Small intestine (tissue), 7 donors: ENCODE measurements at regions not wholly inside any gene's neighbourhood (a gene's known extent, or its start where the extent isn't known, plus 50 kb on each side); places are given as distances from the start of the nearest gene placed in this dataset.
"Not testable (repeated sequence)": the region's sequence is repeated elsewhere in the genome, so short reads cannot be mapped to it uniquely, and the experiment has no call there.

ENCODE experiments used
- DNase-seq, 2 donors: peaks; one replicate each; pipeline versions ENCODE4 v3.0.0 to v3.0.0-alpha.2; 2013
- FAIRE-seq: peaks from 2 replicates; lab custom pipeline; 2012; peaks lifted over from hg19 to GRCh38; lab: Jason Lieb, UNC
- H3K27ac ChIP-seq, 3 donors: one replicate each; pipeline ENCODE4 v1.5.1; 2013; ENCODE audit warnings: low read length in 2 of 3, mild to moderate bottlenecking in 2 of 3, control low read depth in 1 of 3, inconsistent platforms in 1 of 3, low read depth in 1 of 3, moderate library complexity in 1 of 3
- H3K27me3 ChIP-seq, 3 donors: one replicate each; pipeline ENCODE4 v1.6.1; 2013; ENCODE audit warnings: low read length in 3 of 3, inconsistent platforms in 1 of 3; ENCODE audit not compliant: control insufficient read depth in 3 of 3, insufficient read depth in 3 of 3
- H3K36me3 ChIP-seq, 3 donors: one replicate each; pipeline ENCODE4 v1.6.1; 2013; ENCODE audit warnings: low read length in 3 of 3, inconsistent platforms in 1 of 3, low read depth in 1 of 3, mild to moderate bottlenecking in 1 of 3, moderate library complexity in 1 of 3; ENCODE audit not compliant: control insufficient read depth in 3 of 3, insufficient read depth in 2 of 3
- H3K4me1 ChIP-seq, 3 donors: one replicate each; pipeline ENCODE4 v1.6.1; 2013; ENCODE audit warnings: low read length in 2 of 3, inconsistent platforms in 1 of 3, low read depth in 1 of 3, mild to moderate bottlenecking in 1 of 3, moderate library complexity in 1 of 3; ENCODE audit not compliant: control insufficient read depth in 3 of 3, insufficient read depth in 2 of 3
- H3K4me3 ChIP-seq, 3 donors: one replicate each; pipeline ENCODE4 v1.5.1; 2013; ENCODE audit warnings: low read length in 3 of 3, control low read depth in 1 of 3, inconsistent platforms in 1 of 3, low read depth in 1 of 3, mild to moderate bottlenecking in 1 of 3, moderate library complexity in 1 of 3
- H3K9me3 ChIP-seq, 2 donors: one replicate each; pipeline ENCODE4 v1.6.1; 2013; ENCODE audit warnings: low read depth in 1 of 2, low read length in 1 of 2; ENCODE audit not compliant: control insufficient read depth in 2 of 2, insufficient read depth in 1 of 2
- WGBS, 3 donors: extraction: QIAGEN DNeasy Blood & Tissue Kit; methylation state at CpG; one replicate each; pipeline ENCODE4 v1.1.7; 2013; 5-methylcytosine and 5-hydroxymethylcytosine counted together
- donor health status: healthy with polysubstance abuse.
- donor health status: control.
- donor health status: control.
- donor health status: Bipolar disorder and iron deficiency.
- donor health status: healthy.

DNA sequence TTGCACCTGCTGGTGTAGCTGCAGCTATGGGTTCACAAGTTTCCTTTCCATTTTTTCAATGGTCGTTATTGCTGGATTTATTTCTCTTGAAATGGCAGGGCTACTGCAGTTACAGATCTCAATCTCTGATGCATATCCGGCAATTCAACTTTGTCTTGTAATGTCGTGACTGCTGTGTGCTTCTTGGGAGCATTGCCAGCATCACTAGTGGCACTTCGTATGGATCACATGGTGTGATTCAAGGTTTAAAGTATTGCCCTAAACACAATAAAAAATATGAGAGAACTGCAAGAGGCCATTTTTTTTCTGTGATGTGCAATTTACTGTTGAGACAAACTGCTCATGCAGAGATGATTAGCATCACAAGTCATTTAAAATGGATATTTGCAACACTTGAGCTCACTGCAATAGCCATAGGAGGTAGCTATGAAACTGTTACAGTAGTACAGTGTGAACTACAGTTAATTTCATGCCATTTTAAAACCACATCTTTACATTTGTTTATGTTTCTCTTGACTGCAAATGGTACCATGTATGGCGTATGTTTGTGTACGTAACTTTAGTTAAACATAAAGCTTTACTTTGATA lies 217.4 kb upstream of the PDE3A start:
- Histone ChIP-seq H3K36me3 (no peaks in the 10 kb centered on the region), H3K4me1 (peaks cover 0 to 3% (median 3%) of the 10 kb centered on the region in 3 donors), H3K27me3 (no peaks in the 10 kb centered on the region), H3K27ac (no peak overlapping the region), H3K4me3 (no peak overlapping the region), H3K9me3 (no peaks in the 10 kb centered on the region)
- 43 to 64% (median 57%) methylated on average over 6 of the region's 6 CpGs for WGBS, 3 donors
- no peak for DNase-seq
- no peak for FAIRE-seq

DNA sequence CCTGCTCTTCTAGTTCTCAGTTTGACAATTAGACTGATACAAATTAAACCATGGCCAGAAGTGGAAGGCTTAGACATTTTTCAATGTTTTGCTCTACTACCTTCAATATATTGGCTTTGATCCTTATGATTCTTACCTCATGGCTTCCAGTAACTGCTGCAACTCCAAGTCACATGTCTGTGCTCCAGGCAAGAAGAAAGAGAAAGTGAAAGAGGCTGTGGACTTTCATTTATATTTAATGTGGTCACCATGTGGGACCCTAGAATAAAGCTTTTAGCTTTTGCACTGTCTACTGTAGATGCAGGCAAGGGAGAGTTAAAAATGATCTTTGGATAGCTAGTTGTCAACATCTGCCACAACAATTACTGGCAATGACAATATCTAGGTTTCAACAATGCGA lies 214.3 kb upstream of the PDE3A start:
- no peak overlapping the region for H3K4me3 ChIP-seq
- H3K27ac ChIP-seq = no peak overlapping the region
- no peak for FAIRE-seq
- peak; percentile 47 to 56 for DNase-seq
- H3K27me3 ChIP-seq = no peaks in the 10 kb centered on the region
- peaks cover 0 to 3% (median 3%) of the 10 kb centered on the region in 3 donors for H3K4me1 ChIP-seq
- H3K36me3 ChIP-seq = no peaks in the 10 kb centered on the region
- 82 to 94% (median 86%) methylated on average over 1 of the region's 1 CpG for WGBS, 3 donors
- no peaks in the 10 kb centered on the region for H3K9me3 ChIP-seq

DNA sequence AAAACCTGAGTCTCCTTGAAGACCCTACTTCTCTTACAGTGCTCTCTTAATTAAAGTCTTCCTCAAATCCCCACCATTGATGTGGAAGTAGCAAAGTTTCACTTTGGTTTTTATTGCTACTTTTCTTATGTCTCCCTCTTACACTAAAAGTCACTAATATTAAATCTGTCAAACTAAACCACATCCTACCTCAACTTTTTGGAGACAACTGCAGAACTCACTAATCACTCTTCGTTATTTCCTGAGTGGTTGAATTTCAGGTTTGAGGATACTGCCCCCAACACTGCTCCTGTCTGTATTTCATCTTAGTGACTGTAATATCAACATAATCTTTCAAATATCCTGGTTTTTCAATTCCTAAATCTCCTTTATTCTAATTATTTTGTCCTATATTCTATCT lies 213.0 kb upstream of the PDE3A start:
- DNase-seq (no peak), FAIRE-seq (no peak)
- Histone ChIP-seq H3K9me3 (no peaks in the 10 kb centered on the region), H3K36me3 (no peaks in the 10 kb centered on the region), H3K27ac (no peak overlapping the region), H3K4me3 (no peak overlapping the region), H3K27me3 (no peaks in the 10 kb centered on the region), H3K4me1 (peaks cover 0 to 3% (median 3%) of the 10 kb centered on the region in 3 donors)
- WGBS, 3 donors = 68 to 90% (median 77%) methylated on average over 1 of the region's 1 CpG

DNA sequence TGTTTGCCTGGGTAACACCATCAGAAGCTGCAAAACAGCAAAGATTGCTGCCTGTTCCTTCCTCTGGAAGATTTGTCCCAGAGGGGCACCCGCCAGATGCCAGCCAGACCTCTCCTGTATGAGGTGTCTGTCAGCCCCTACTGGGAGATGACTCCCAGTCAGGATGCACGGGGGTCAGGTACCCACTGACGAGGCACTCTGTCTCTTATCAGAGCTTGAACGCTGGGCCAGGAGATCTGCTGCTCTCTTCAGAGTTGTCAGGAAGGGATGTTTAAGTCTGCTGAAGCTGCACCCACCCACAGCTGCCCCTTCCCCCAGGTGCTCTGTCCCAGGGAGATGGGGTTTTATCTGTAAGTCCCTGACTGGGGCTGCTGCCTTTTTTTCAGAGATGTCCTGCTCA lies 207.4 kb upstream of the PDE3A start:
- H3K36me3 ChIP-seq, H3K27ac ChIP-seq, H3K27me3 ChIP-seq, FAIRE-seq, H3K9me3 ChIP-seq, DNase-seq, H3K4me3 ChIP-seq, H3K4me1 ChIP-seq: not testable (repeated sequence)
- WGBS, 3 donors = 78 to 83% (median 79%) methylated on average over 4 of the region's 4 CpGs

DNA sequence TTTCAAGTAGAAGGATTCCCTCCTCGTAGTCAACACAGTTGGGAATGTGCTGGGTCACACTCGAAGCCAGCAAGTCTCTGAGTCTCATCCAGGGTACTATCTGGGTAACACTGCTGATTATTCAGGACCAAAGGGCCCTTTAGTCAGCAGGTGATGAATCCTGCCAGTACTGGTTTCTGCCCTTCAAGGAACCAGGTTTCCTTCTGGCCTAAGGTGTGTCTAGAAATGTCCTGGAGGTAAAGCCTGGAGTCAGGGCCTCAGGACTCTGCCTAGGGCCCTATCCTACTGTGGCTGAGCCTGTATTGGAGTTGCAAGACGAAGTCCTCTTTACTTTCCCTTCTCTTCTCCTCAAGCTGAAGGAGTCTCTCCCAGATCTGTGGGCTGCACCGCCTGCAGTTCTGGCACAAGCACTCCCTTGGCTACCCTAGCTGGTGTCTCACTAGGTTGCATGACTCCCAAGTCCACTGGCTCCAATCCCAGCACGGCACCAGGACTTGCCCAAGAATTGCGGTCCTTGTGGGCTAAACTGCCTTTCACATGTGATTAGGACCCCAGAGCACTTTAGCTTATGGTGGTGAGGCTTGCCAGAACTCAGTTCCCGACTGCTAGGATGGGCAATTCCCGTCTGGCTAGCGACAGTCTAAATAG lies 193.7 kb upstream of the PDE3A start:
- no peaks in the 10 kb centered on the region for H3K9me3 ChIP-seq
- peak overlapping the region in 1 of 3 donors; percentile 39 for H3K27ac ChIP-seq
- 76 to 88% (median 82%) methylated on average over 9 of the region's 9 CpGs for WGBS, 3 donors
- H3K4me1 ChIP-seq = peaks cover 0 to 14% (median 0%) of the 10 kb centered on the region in 3 donors
- H3K36me3 ChIP-seq = peaks cover 0 to 4% (median 0%) of the 10 kb centered on the region in 3 donors
- no peaks in the 10 kb centered on the region for H3K27me3 ChIP-seq
- no peak for FAIRE-seq
- H3K4me3 ChIP-seq = no peak overlapping the region
- peak; percentile 46 to 62 for DNase-seq

DNA sequence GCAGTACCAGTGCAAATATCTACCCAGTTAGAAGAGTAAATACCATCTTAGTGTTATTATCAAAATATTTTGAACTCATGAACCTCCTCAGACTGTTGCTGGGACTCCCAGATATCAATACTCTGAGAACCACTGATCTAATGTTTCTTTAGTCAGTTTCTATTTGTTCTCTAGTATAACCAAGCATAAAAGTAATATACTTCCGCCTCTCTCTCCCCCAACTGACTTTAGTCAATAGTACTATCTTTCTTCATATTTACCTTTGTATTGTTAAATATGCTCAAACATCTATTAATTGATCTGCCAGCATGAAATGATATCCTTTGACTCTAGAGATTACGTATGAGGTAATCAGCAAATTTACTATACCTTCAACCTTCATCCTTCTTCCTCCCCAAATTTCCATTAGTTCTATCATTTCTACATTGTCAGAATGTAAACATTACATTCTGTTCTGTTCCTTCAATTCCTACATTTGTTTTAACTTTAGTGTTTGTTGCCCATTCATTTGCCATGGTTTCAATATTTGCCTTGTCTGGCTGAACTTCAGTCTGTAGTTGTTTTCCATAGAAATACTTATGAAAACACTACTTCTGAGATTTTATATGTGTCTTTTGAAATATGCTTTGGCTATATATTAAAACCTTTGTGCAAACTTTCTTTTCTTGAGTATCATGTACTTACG lies 192.5 kb upstream of the PDE3A start:
- Histone ChIP-seq H3K27ac (no peak overlapping the region), H3K4me1 (peaks cover 0 to 14% (median 0%) of the 10 kb centered on the region in 3 donors), H3K9me3 (no peaks in the 10 kb centered on the region), H3K36me3 (peaks cover 0 to 4% (median 0%) of the 10 kb centered on the region in 3 donors), H3K27me3 (no peaks in the 10 kb centered on the region), H3K4me3 (no peak overlapping the region)
- DNase-seq (peak; percentile 29 to 39), FAIRE-seq (no peak)
- 63 to 82% (median 64%) methylated on average over 3 of the region's 3 CpGs for WGBS, 3 donors

DNA sequence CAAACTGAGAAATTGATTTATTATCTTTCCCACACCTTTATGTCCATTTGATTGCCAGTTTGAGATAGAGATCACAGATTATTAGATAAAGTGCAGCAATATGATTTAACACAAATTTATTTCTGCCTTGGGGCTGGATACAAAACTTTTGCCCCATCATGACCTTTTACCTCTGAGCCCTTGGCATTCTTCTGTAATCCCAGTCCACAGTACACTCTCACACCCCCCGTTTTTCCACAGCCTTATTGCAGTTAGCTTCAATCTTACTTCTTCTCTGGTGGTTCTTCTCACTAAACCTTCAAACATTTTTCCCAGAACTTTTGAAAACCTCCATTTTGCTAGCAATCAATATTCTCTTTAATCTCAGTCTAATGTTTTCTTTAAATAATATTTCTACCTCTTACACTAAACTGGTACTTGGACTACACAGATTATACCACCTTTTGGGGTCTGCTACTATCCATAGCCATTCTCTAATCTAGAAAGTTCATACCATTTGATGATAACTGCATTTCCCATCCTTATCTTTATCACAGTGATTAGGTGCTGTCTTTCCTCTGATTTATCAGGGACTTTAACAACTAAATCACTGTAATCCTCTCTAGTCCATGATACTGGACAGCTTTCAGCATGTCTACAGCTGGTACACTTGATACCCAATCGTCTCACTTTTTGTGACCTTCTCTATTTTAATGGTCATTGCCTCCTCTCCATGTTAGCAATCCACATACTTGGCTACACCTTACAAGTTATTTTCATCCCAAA lies 186.7 kb upstream of the PDE3A start:
- Histone ChIP-seq H3K9me3 (no peaks in the 10 kb centered on the region), H3K27me3 (no peaks in the 10 kb centered on the region), H3K36me3 (no peaks in the 10 kb centered on the region), H3K4me3 (no peak overlapping the region), H3K4me1 (peaks cover 0 to 6% (median 0%) of the 10 kb centered on the region in 3 donors), H3K27ac (no peak overlapping the region)
- WGBS, 3 donors = 30 to 50% (median 41%) methylated on average over 2 of the region's 2 CpGs
- FAIRE-seq = no peak
- DNase-seq = no peak

DNA sequence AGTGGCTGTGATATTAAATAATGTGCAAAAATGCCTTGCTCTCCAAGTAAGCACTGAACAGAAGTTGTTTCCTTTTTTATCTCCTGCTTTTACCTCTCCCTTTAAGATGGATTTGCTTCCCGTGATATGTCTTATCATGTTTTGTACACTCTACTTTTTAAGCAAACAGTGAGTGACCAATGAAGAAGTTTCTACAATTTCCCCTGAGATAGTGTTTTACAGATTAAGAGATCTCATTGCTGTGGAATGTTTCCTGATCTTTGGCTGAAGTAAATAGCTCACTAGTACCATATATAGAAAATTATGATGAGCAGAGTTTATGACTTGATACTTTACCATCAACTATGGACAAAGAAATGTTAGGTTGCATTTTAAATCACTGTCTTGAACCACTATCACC lies 184.8 kb upstream of the PDE3A start:
- H3K4me3 ChIP-seq = no peak overlapping the region
- H3K4me1 ChIP-seq = peaks cover 0 to 6% (median 0%) of the 10 kb centered on the region in 3 donors
- FAIRE-seq (no peak), DNase-seq (peak in 1 of 2 donors; percentile 45)
- WGBS, 3 donors = 18 to 56% (median 25%) methylated on average over 1 of the region's 1 CpG
- no peaks in the 10 kb centered on the region for H3K36me3 ChIP-seq
- no peak overlapping the region for H3K27ac ChIP-seq
- no peaks in the 10 kb centered on the region for H3K27me3 ChIP-seq
- no peaks in the 10 kb centered on the region for H3K9me3 ChIP-seq
